ENCODE measurements at regions not wholly inside any gene's neighbourhood (a gene's known extent, or its start where the extent isn't known, plus 50 kb on each side); places are given as distances from the start of the nearest gene placed in this dataset.

DNA sequence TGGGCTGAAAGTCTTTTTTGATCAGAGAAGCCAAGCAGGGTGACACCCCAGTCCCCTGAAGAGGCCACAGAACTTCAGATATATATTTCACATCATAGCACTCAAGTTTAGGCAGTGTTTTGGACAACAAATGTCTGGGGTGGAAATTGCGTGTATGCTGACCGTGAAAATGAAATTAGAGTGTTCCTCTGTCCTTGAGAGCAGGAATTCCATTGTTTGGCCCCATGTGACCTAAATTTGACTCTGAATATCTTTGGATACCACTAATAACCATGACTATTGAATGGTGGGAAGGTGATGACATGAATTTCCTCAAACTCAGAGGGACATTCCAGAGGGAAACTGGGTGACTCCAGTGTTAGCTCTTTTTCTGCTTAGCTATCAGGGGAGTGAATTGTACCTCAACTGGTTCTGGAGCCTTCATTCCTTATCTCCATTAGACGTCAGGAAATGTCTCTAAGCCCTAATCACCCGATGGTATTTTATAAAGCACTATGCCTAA is 263.5 kb upstream of the RASGRP1 start:
- Histone ChIP-seq H2AFZ (ENCODE audit: low read length) (no peak overlapping the region), H3K36me3 (ENCODE audit: control insufficient read depth in 2 of 4, insufficient read depth in 4 of 4, low read length in 3 of 4) (no peaks in the 10 kb centered on the region), H3K9ac (replicated peaks in 1 of 4; ENCODE audit: extremely low read depth in 1 of 4, low read depth in 3 of 4, low read length in 3 of 4) (no peak overlapping the region), H4K20me1 (replicated peaks in 1 of 2; ENCODE audit: control insufficient read depth in 1 of 2, insufficient read depth in 2 of 2, low read length in 2 of 2) (no peaks in the 10 kb centered on the region), H3K23ac (ENCODE audit: insufficient read length) (no peak overlapping the region), H3K23me2 (ENCODE audit: low read depth, low read length) (no peaks in the 10 kb centered on the region), H2BK5ac (ENCODE audit: low read depth, low read length) (no peak overlapping the region), H2BK20ac (ENCODE audit: low read length) (no peak overlapping the region), H3K4me2 (ENCODE audit: insufficient read depth in 1 of 2, low read depth in 2 of 2, low read length in 2 of 2) (no peak overlapping the region), H4K5ac (ENCODE audit: insufficient read length, low read depth, low read length) (no peak overlapping the region), H3K27ac (ENCODE audit: low read depth, low read length) (no peak overlapping the region), H4K91ac (replicated peaks; ENCODE audit: insufficient read length, low read length) (no peak overlapping the region), H3K9me3 (ENCODE audit: insufficient read depth in 2 of 2, low read depth in 1 of 2, low read length in 1 of 2) (no peaks in the 10 kb centered on the region), H2AK5ac (ENCODE audit: low read depth, low read length) (no peak overlapping the region), H3K27me3 (replicated peaks in 1 of 4; ENCODE audit: control insufficient read depth in 3 of 4, extremely low read depth in 1 of 4, insufficient read depth in 3 of 4, low read length in 3 of 4) (no peaks in the 10 kb centered on the region), H3K14ac (ENCODE audit: insufficient read length) (no peak overlapping the region), H4K8ac (ENCODE audit: extremely low read depth, insufficient read depth, low read length) (no peak overlapping the region), H3K18ac (ENCODE audit: extremely low read depth, low read length) (no peak overlapping the region), H3K4me1 (replicated peaks in 1 of 4; ENCODE audit: control insufficient read depth in 3 of 4, insufficient read depth in 4 of 4, low read length in 3 of 4) (no peaks in the 10 kb centered on the region), H2BK120ac (replicated peaks; ENCODE audit: low read depth, low read length) (no peak overlapping the region), H3K79me1 (ENCODE audit: low read depth, low read length) (no peaks in the 10 kb centered on the region), H3K4me3 (ENCODE audit: extremely low read depth in 1 of 4, insufficient read depth in 2 of 4, low read depth in 3 of 4, low read length in 4 of 4) (no peak overlapping the region), H2BK12ac (ENCODE audit: low read depth, low read length) (no peak overlapping the region), H3K79me2 (ENCODE audit: control insufficient read depth in 1 of 2, insufficient read depth in 2 of 2, low read length in 2 of 2) (no peaks in the 10 kb centered on the region), H3K56ac (replicated peaks; ENCODE audit: insufficient read length, low read depth, low read length) (no peak overlapping the region), H2BK15ac (ENCODE audit: low read length) (no peak overlapping the region), H3K4ac (replicated peaks; ENCODE audit: insufficient read length, low read depth, low read length) (no peak overlapping the region)
- ChIA-PET CTCF (ENCODE audit: partially characterized antibody) (interaction anchor here (0.6 kb wide), 1 partner anchor 267 kb away, joined by 3 read pairs; no protein-coding TSS in a partner anchor), POLR2A (ENCODE audit: partially characterized antibody) (interaction anchor here (0.6 kb wide), 1 partner anchor 98 kb away, joined by 3 read pairs; no protein-coding TSS in a partner anchor)
- WGBS, 2 experiments (ENCODE audit: extremely low coverage in 1 of 2, insufficient coverage in 1 of 2, insufficient read length in 1 of 2, insufficient replicate concordance in 2 of 2, low coverage in 1 of 2, low lambda C conversion rate in 2 of 2, missing lambda C conversion rate in 1 of 2): 86% methylated on average over 4 of the region's 4 CpGs; no CpG with 5 or more reads in 1 of the 2 experiments
- DNase-seq (ENCODE audit: low read depth in 1 of 2, low spot score in 2 of 2) (no peak), FAIRE-seq (no peak)
- no peak for TF ChIP-seq PHF8 (conservative IDR thresholded peaks at IDR 0.05; ENCODE audit: low read depth, low read length)
